Keratinocyte (primary cell): ENCODE measurements at regions not wholly inside any gene's neighbourhood (a gene's known extent, or its start where the extent isn't known, plus 50 kb on each side); places are given as distances from the start of the nearest gene placed in this dataset.

Experiments
- EZH2 ChIP-seq: IDR thresholded peaks from one replicate; pipeline ENCODE4 v1.6.1; 2012; ENCODE audit warnings: inconsistent platforms, mild to moderate bottlenecking, low read length, moderate library complexity
- TF ChIP-seq, protein P1 (sequence below), 3 experiments: IDR thresholded peaks in 1 of 3; conservative IDR thresholded peaks in 1 of 3; optimal IDR thresholded peaks in 1 of 3; 2 replicates in 2 of 3; 3 replicates in 1 of 3; pipeline versions ENCODE3 to v1.5.1; 2011; ENCODE audit warnings: low read length in 3 of 3, mild to moderate bottlenecking in 3 of 3, moderate library complexity in 2 of 3, control low read depth in 1 of 3, inconsistent platforms in 1 of 3; ENCODE audit not compliant: insufficient read depth in 2 of 3; ENCODE audit errors: extremely low read depth in 1 of 3

DNA sequence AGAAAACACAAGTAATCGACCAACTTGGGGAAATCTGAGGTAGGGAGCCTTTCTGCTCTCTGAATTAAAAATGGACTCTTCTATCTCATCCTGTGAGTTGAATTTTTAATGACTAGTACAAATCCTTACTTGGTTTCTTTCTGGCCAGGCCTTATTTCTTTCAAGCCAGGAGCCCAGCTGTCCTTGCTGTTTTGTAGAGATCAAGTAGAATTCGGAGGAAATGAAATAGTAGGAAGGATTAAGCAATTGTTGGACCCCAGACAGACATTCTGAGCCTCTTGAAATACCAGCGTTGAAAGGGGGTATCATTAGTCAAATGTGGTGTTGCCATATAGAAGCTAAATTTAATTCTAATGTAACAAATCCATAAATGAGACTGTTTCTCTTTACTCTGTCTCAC, 53.7 kb upstream of the SMIM15 start:
- TF ChIP-seq, protein P1, sequence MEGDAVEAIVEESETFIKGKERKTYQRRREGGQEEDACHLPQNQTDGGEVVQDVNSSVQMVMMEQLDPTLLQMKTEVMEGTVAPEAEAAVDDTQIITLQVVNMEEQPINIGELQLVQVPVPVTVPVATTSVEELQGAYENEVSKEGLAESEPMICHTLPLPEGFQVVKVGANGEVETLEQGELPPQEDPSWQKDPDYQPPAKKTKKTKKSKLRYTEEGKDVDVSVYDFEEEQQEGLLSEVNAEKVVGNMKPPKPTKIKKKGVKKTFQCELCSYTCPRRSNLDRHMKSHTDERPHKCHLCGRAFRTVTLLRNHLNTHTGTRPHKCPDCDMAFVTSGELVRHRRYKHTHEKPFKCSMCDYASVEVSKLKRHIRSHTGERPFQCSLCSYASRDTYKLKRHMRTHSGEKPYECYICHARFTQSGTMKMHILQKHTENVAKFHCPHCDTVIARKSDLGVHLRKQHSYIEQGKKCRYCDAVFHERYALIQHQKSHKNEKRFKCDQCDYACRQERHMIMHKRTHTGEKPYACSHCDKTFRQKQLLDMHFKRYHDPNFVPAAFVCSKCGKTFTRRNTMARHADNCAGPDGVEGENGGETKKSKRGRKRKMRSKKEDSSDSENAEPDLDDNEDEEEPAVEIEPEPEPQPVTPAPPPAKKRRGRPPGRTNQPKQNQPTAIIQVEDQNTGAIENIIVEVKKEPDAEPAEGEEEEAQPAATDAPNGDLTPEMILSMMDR (optimal IDR thresholded peaks at IDR 0.05 in 1 of 3, IDR thresholded peaks at IDR 0.05 in 1 of 3, conservative IDR thresholded peaks at IDR 0.05 in 1 of 3; ENCODE audit: extremely low read depth in 1 of 3, insufficient read depth in 2 of 3, low read length in 3 of 3) = no peak
- no peak for TF ChIP-seq EZH2
